ENCODE measurements at regions not wholly inside any gene's neighbourhood (a gene's known extent, or its start where the extent isn't known, plus 50 kb on each side); places are given as distances from the start of the nearest gene placed in this dataset.

- H3K36me3 Mint-ChIP-seq (ENCODE audit: low read depth), result no peaks in the 10 kb centered on the region
- no peak overlapping the region for H3K27ac Mint-ChIP-seq
- H3K27me3 Mint-ChIP-seq (ENCODE audit: low read depth), result no peaks in the 10 kb centered on the region
- DNase-seq (no peak), ATAC-seq (no peak)
- H3K4me1 Mint-ChIP-seq (ENCODE audit: low read depth), result no peaks in the 10 kb centered on the region
- H3K9me3 Mint-ChIP-seq (ENCODE audit: insufficient read depth), result no peaks in the 10 kb centered on the region
- H3K4me3 Mint-ChIP-seq, result no peak overlapping the region
- ChIA-PET POLR2A (no interaction called here), CTCF (no interaction called here)
Observed at GRCh38 chr5:172553903-172554302, 87.2 kb upstream of the NEURL1B start.

DNA sequence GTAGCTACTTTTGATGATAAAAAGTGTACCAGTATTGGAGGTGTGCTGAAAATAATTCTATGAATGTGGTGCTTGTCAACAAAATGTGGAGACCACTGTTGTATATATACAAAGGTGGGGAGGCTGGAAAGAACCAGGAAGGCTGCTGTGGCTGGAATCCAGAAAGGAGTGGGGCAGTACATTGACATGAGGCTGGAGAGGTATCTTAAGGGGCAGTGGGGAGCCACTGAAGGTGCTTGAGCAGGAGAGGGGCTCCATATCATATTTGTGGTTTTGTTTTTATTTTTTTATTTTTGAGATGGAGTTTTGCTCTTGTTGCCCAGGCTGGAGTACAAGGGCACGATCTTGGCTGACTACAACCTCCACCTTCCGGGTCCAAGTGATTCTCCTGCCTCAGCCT lies 87.9 kb upstream of the NEURL1B start:
- Mint-ChIP-seq H3K27me3 (ENCODE audit: low read depth) (no peaks in the 10 kb centered on the region), H3K4me3 (no peak overlapping the region), H3K4me1 (ENCODE audit: low read depth) (no peaks in the 10 kb centered on the region), H3K27ac (no peak overlapping the region), H3K9me3 (ENCODE audit: insufficient read depth) (no peaks in the 10 kb centered on the region), H3K36me3 (ENCODE audit: low read depth) (no peaks in the 10 kb centered on the region)
- ATAC-seq (no peak), DNase-seq (no peak)
- POLR2A ChIA-PET, result no interaction called here
- CTCF ChIA-PET, result no interaction called here

DNA sequence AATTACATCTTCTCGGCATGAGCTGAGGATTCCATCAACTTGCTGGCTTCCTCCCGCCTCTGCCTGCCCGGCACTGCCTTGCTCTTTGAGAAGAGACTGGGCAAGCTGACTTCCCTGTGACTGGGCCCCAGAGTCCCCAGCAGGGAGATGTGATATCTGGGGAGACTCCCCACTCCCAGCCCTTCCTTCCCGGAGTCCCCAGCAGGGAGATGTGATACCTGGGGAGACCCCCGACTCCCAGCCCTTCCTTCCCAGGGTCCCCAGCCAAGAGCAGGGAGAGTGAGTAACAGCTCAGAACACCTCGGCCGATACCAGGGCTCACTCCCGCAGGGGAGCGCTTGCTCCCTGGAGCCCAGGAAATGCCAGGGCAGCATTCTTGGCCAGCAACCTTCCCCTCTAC lies 90.1 kb upstream of the NEURL1B start:
- H3K27ac Mint-ChIP-seq, result no peak overlapping the region
- no peak overlapping the region for H3K4me3 Mint-ChIP-seq
- DNase-seq, result no peak
- no peaks in the 10 kb centered on the region for H3K9me3 Mint-ChIP-seq (ENCODE audit: insufficient read depth)
- H3K27me3 Mint-ChIP-seq (ENCODE audit: low read depth), result no peaks in the 10 kb centered on the region
- no peak for ATAC-seq
- H3K36me3 Mint-ChIP-seq (ENCODE audit: low read depth), result no peaks in the 10 kb centered on the region
- CTCF ChIA-PET, result no interaction called here
- POLR2A ChIA-PET, result no interaction called here
- no peaks in the 10 kb centered on the region for H3K4me1 Mint-ChIP-seq (ENCODE audit: low read depth)

- H3K27me3 Mint-ChIP-seq (ENCODE audit: low read depth), result no peaks in the 10 kb centered on the region
- no peak for ATAC-seq
- no peaks in the 10 kb centered on the region for H3K4me1 Mint-ChIP-seq (ENCODE audit: low read depth)
- H3K27ac Mint-ChIP-seq, result no peak overlapping the region
- CTCF ChIA-PET, result no interaction called here
- H3K36me3 Mint-ChIP-seq (ENCODE audit: low read depth), result no peaks in the 10 kb centered on the region
- H3K4me3 Mint-ChIP-seq, result no peak overlapping the region
- POLR2A ChIA-PET, result no interaction called here
- DNase-seq, result no peak
- no peaks in the 10 kb centered on the region for H3K9me3 Mint-ChIP-seq (ENCODE audit: insufficient read depth)
Observed at GRCh38 chr5:172550096-172550765, 90.8 kb upstream of the NEURL1B start.

DNA sequence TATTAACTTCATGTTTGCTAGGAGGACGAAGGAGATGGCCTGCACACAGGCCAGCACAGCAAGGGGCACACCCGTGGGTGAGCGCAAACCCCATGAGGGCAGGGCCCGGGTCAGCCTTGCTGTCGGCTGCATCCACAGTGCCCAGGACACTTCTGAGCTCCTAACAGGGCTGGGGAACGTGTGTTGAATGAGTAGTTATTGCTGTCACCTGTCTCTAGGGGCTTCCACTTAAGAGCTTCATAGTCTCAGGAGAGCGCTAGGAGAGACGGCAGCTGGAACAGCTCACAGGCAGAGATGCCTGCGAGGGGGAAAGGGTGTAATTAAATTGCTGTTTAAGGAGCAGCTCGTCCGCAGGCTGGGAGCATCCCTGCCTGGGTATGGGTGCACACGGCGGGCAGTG lies 91.4 kb upstream of the NEURL1B start:
- no peak for DNase-seq
- ATAC-seq, result no peak
- Mint-ChIP-seq H3K27ac (no peak overlapping the region), H3K27me3 (ENCODE audit: low read depth) (no peaks in the 10 kb centered on the region), H3K9me3 (ENCODE audit: insufficient read depth) (no peaks in the 10 kb centered on the region), H3K36me3 (ENCODE audit: low read depth) (no peaks in the 10 kb centered on the region), H3K4me3 (no peak overlapping the region), H3K4me1 (ENCODE audit: low read depth) (no peaks in the 10 kb centered on the region)
- CTCF ChIA-PET, result no interaction called here
- POLR2A ChIA-PET, result no interaction called here

DNA sequence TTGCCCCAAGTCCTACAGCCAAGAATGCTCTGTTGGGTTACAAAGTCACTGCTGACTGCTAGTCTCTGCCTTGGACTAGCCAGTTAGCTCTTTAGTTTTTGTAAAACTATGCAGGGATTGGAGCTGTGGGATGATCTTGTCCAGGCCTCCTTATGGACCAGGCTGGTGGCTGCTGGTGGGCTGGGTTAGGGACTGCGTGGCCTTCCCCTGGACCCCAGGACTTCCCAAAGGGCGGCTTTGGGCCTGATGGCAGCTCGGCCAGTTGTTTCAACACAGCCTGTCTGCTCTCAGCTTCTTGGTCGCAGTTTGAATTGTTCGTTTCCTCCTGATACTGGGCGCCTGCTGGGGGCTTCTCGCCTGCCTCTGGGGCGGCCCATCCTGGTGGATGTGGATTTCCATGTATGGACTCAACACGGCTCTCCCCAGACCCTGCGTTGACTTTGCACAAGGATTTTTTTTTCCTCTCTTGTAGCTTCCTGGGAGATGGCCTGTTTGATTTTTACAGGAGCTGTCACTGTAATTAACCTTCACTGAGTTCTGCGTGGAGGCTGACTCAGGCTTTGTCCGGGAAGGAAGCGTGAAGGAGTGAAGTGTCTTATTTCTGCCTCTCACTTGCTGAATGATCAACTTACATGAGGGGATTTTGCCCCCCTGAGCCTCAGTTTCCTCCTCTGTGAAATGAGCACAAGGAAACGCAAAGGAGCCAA lies 91.9 kb upstream of the NEURL1B start:
- ChIA-PET CTCF (no interaction called here), POLR2A (no interaction called here)
- H3K4me3 Mint-ChIP-seq, result no peak overlapping the region
- H3K27me3 Mint-ChIP-seq (ENCODE audit: low read depth), result no peaks in the 10 kb centered on the region
- no peak overlapping the region for H3K27ac Mint-ChIP-seq
- H3K36me3 Mint-ChIP-seq (ENCODE audit: low read depth), result no peaks in the 10 kb centered on the region
- DNase-seq (no peak), ATAC-seq (no peak)
- no peaks in the 10 kb centered on the region for H3K4me1 Mint-ChIP-seq (ENCODE audit: low read depth)
- H3K9me3 Mint-ChIP-seq (ENCODE audit: insufficient read depth), result no peaks in the 10 kb centered on the region

GRCh38 chr5:172548311-172548731 lies 92.7 kb upstream of the NEURL1B start:
- Mint-ChIP-seq H3K36me3 (ENCODE audit: low read depth) (no peaks in the 10 kb centered on the region), H3K9me3 (ENCODE audit: insufficient read depth) (no peaks in the 10 kb centered on the region), H3K4me1 (ENCODE audit: low read depth) (no peaks in the 10 kb centered on the region), H3K27ac (no peak overlapping the region), H3K4me3 (no peak overlapping the region), H3K27me3 (ENCODE audit: low read depth) (no peaks in the 10 kb centered on the region)
- ChIA-PET POLR2A (no interaction called here), CTCF (no interaction called here)
- no peak for DNase-seq
- no peak for ATAC-seq

GRCh38 chr5:172546196-172546595 lies 91.9 kb upstream of the SH3PXD2B start:
- H3K9me3 Mint-ChIP-seq (ENCODE audit: insufficient read depth), result no peaks in the 10 kb centered on the region
- ATAC-seq (no peak), DNase-seq (no peak)
- POLR2A ChIA-PET, result no interaction called here
- CTCF ChIA-PET, result no interaction called here
- H3K36me3 Mint-ChIP-seq (ENCODE audit: low read depth), result no peaks in the 10 kb centered on the region
- no peak overlapping the region for H3K27ac Mint-ChIP-seq
- no peak overlapping the region for H3K4me3 Mint-ChIP-seq
- no peaks in the 10 kb centered on the region for H3K27me3 Mint-ChIP-seq (ENCODE audit: low read depth)
- no peaks in the 10 kb centered on the region for H3K4me1 Mint-ChIP-seq (ENCODE audit: low read depth)

DNA sequence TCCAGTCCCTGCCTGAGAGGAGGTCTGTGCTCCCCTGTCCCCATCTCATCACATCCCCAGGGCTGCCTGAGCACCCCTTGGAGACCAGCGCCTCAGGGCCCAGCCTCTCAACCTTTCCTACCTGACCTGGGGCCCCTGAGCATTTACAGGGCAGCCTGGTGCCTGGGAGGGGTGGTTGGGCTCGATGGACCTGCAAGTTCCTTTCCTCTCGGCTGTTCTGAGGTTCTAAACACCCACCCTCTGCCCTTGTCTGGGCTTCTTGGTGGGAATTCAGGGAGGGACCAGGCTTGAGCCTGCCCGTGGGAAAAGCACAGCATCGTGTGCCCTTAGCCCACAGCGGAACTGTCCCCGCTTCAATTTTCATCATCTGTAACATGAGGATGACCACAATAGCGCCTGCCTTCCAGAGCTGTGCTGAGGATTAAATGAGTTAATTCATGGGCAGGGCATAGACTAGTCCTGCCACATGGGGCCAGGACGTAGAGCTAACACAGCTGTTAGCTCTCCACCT lies 91.0 kb upstream of the SH3PXD2B start:
- no peak overlapping the region for H3K27ac Mint-ChIP-seq
- H3K9me3 Mint-ChIP-seq (ENCODE audit: insufficient read depth), result no peaks in the 10 kb centered on the region
- no peaks in the 10 kb centered on the region for H3K27me3 Mint-ChIP-seq (ENCODE audit: low read depth)
- no peak for ATAC-seq
- H3K4me3 Mint-ChIP-seq, result no peak overlapping the region
- DNase-seq, result no peak
- ChIA-PET POLR2A (no interaction called here), CTCF (no interaction called here)
- H3K36me3 Mint-ChIP-seq (ENCODE audit: low read depth), result no peaks in the 10 kb centered on the region
- no peaks in the 10 kb centered on the region for H3K4me1 Mint-ChIP-seq (ENCODE audit: low read depth)

GRCh38 chr5:172544371-172545095 lies 90.2 kb upstream of the SH3PXD2B start:
- no peaks in the 10 kb centered on the region for H3K9me3 Mint-ChIP-seq (ENCODE audit: insufficient read depth)
- no peaks in the 10 kb centered on the region for H3K36me3 Mint-ChIP-seq (ENCODE audit: low read depth)
- POLR2A ChIA-PET, result no interaction called here
- no peak overlapping the region for H3K4me3 Mint-ChIP-seq
- CTCF ChIA-PET, result no interaction called here
- H3K27me3 Mint-ChIP-seq (ENCODE audit: low read depth), result no peaks in the 10 kb centered on the region
- DNase-seq (no peak), ATAC-seq (no peak)
- no peaks in the 10 kb centered on the region for H3K4me1 Mint-ChIP-seq (ENCODE audit: low read depth)
- no peak overlapping the region for H3K27ac Mint-ChIP-seq

DNA sequence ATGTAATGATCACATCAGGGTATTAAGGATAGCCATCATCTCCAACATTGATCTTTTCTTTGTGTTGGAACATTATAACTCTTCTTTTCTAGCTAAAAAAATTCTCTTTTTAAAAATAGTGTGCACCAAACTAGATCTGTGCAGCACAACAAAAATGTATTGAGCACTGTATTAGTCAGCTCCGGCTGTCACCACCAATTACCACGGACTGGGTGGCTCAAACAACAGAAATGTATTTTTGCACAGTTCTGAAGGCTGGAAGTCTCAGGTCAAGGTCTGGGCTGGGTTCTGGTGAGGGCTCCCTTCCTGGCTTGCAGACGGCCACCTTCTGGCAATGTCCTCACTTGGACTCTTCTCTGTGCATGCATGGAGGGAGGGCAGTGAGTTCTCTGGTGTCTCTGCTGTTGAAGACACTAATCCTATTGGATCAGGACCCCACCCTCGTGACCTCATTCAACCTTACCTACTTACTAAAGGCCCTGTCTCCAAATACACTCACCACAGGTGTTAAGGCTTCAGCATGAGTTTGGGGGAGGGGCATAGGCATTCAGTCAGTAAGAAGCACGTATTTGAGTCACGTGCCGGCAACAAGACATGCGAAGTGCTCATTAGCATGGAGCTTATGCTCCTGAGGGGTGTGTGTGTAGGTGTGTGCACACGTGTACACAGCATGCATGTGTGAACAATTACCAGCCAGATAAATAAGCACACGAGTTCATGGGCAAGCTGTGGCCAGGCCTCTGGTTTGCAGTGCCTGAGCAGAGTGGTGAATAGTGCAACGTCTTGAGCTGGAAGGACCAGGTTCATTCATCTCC lies 89.4 kb upstream of the SH3PXD2B start:
- no peak overlapping the region for H3K4me3 Mint-ChIP-seq
- ChIA-PET CTCF (no interaction called here), POLR2A (no interaction called here)
- no peaks in the 10 kb centered on the region for H3K9me3 Mint-ChIP-seq (ENCODE audit: insufficient read depth)
- H3K27me3 Mint-ChIP-seq (ENCODE audit: low read depth), result no peaks in the 10 kb centered on the region
- ATAC-seq (no peak), DNase-seq (no peak)
- no peaks in the 10 kb centered on the region for H3K4me1 Mint-ChIP-seq (ENCODE audit: low read depth)
- H3K36me3 Mint-ChIP-seq (ENCODE audit: low read depth), result no peaks in the 10 kb centered on the region
- H3K27ac Mint-ChIP-seq, result no peak overlapping the region

DNA sequence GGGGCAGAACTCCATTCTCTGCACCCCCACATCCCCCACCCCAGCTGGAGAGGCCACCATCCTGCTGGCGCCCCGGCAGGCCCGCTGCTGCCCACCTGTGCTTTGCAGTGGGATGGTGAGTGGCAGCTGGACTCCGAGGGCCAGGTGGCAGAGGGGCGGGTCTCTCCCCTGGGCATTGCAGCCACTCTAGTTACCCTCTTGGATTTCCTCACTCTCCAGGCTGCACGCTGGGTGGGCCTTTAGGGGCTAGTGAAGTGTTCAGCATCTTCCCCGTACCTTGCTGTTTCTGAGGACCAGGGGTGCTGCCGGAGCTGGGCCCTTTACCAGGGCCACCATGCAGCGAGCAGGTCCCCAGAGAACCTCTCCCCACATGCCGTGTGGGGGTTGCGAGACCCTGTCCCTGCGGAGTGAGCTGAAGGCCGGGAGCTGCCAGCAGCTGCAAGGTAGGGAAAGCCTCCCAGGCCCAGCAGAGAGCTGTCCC lies 88.4 kb upstream of the SH3PXD2B start:
- Mint-ChIP-seq H3K27ac (no peak overlapping the region), H3K4me1 (ENCODE audit: low read depth) (no peaks in the 10 kb centered on the region), H3K27me3 (ENCODE audit: low read depth) (no peaks in the 10 kb centered on the region), H3K9me3 (ENCODE audit: insufficient read depth) (no peaks in the 10 kb centered on the region), H3K4me3 (no peak overlapping the region), H3K36me3 (ENCODE audit: low read depth) (no peaks in the 10 kb centered on the region)
- POLR2A ChIA-PET, result no interaction called here
- CTCF ChIA-PET, result no interaction called here
- DNase-seq, result no peak
- ATAC-seq, result no peak
